ENCODE measurements at regions not wholly inside any gene's neighbourhood (a gene's known extent, or its start where the extent isn't known, plus 50 kb on each side); places are given as distances from the start of the nearest gene placed in this dataset.

- DNase-seq (ENCODE audit: low spot score), result no peak
- TF ChIP-seq, protein P1, sequence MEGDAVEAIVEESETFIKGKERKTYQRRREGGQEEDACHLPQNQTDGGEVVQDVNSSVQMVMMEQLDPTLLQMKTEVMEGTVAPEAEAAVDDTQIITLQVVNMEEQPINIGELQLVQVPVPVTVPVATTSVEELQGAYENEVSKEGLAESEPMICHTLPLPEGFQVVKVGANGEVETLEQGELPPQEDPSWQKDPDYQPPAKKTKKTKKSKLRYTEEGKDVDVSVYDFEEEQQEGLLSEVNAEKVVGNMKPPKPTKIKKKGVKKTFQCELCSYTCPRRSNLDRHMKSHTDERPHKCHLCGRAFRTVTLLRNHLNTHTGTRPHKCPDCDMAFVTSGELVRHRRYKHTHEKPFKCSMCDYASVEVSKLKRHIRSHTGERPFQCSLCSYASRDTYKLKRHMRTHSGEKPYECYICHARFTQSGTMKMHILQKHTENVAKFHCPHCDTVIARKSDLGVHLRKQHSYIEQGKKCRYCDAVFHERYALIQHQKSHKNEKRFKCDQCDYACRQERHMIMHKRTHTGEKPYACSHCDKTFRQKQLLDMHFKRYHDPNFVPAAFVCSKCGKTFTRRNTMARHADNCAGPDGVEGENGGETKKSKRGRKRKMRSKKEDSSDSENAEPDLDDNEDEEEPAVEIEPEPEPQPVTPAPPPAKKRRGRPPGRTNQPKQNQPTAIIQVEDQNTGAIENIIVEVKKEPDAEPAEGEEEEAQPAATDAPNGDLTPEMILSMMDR (IDR thresholded peaks at IDR 0.05; ENCODE audit: extremely low read depth, missing control alignments), result no peak
These were observed 183.9 kb upstream of the ETAA1 start for GRCh38 chr2:67213270-67213670.

DNA sequence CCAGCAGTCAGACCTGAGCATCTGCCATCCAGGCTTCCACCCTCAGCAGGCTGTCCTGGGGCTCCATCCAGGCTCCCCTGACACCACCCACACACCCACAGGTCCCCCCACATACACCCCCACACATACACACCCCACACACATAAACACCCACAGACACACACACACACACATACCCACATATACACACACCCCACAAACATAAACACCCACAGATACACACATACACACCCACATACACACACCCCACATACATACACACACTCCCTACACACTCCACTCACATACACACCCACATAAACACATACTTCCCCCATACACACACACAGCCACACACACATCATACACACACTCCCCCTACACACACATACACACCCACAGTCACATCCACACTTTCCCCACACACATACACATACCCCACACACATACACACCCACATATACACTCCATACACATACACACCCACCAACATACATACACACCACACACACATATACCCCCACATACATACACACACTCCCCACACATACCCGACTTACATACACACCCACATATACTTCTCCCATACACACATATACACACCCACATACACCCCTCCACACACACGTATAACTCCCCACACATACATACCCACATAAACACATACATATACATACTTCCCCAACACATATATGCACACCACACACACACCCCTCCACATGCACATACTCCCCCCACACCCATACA is 183.3 kb upstream of the ETAA1 start:
- DNase-seq (ENCODE audit: low spot score), result no peak
- TF ChIP-seq, protein P1 (IDR thresholded peaks at IDR 0.05; ENCODE audit: extremely low read depth, missing control alignments), result no peak

DNA sequence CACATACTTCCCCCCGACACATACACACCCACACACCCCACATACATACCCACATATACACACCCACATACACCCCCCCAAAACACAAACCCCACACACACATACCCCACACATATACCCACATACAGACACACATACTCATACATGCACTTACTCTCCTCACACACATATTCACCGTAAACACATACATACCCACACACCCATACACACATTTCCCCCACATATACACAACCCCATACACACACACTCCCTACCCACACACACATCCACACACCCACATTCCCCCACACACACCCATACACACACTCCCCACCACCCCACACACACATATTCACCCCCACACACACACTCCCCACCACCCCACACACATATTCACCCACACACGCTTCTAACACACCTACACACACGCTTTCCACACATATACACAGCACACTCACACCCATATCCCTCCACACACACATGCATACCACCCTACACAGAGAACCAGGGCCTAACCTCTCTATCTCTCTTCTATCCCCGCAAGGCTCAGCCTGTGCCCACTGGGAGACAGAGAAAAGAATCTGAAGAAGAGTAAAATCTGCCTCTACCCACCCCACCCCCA is 182.4 kb upstream of the ETAA1 start:
- DNase-seq (ENCODE audit: low spot score), result no peak

DNA sequence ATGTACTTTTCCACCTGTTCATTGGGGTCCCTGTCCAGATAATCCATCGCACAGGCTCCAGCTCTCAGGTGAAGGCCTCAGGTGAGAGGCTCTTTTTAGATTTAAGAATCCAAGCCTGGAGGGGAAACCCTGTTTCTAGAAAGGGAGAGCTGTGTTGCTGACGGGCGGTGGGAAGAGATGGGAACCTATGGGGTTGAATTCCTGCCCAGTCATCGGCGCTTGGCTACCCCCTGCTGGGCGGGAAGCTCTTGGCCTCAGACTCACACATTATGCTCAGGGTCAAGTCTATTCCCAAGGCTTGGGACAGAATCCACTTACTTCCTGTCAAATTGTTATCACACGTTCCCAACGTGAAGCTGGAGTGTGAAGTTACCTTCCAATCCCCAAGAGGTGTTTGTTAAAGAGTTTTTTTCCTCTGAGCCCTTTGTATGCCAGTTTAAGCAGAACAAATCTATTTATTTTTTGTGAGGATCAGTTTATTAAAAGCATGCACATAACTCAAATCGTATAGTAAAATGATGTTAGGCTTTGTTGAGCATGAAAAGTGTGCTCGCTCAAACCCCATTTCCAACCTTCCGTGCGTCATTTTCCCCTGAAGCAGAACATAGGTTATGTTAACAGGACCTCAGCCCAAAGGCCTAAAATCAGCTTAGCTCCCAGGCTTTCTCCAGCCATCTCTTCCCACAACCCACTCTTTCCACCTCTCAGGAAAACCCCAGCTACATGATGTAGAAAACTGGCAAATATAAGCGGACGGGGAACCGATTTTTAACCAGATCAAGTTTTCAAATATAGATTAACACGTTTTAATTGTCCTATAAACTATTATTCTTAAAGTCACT is 181.7 kb upstream of the ETAA1 start:
- DNase-seq (ENCODE audit: low spot score), result peak; percentile 2
- TF ChIP-seq, protein P1 (IDR thresholded peaks at IDR 0.05; ENCODE audit: extremely low read depth, missing control alignments), result no peak

More for the DNA sequence above, 182.4 kb upstream of the ETAA1 start:
- TF ChIP-seq, protein P1 (IDR thresholded peaks at IDR 0.05; ENCODE audit: extremely low read depth, missing control alignments), result no peak

DNA sequence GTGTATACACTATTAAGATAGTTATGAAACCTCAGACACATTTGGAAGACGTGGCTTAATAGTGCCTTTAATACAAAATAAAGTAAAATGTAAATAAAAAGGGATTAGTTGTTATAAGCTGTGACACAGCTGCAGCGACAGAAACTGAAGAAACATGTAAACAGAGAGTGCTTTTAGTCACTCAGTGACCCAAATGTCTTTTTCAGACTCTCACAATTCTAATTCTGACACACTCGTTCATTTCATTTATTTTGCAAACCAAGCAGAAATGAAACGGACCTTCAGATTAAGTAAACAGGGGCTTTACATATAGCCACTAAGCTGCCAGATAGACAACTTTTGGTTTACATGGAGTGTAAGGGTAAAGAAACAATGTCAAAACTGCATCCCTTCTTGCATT is 181.0 kb upstream of the ETAA1 start:
- TF ChIP-seq, protein P1 (IDR thresholded peaks at IDR 0.05; ENCODE audit: extremely low read depth, missing control alignments), result no peak
- DNase-seq (ENCODE audit: low spot score), result no peak

- DNase-seq (ENCODE audit: low spot score), result no peak
- TF ChIP-seq, protein P1 (IDR thresholded peaks at IDR 0.05; ENCODE audit: extremely low read depth, missing control alignments), result no peak
These were observed 180.3 kb upstream of the ETAA1 start for GRCh38 chr2:67216881-67217280.

GRCh38 chr2:67217398-67217797 is 179.7 kb upstream of the ETAA1 start:
- no peak for DNase-seq (ENCODE audit: low spot score)
- TF ChIP-seq, protein P1 (IDR thresholded peaks at IDR 0.05; ENCODE audit: extremely low read depth, missing control alignments), result no peak
